HG02981 (cell line): ENCODE measurements at regions not wholly inside any gene's neighbourhood (a gene's known extent, or its start where the extent isn't known, plus 50 kb on each side); places are given as distances from the start of the nearest gene placed in this dataset.
"Not testable (repeated sequence)": the region's sequence is repeated elsewhere in the genome, so short reads cannot be mapped to it uniquely, and the experiment has no call there.

Source experiments
- ATAC-seq: cut with Tn5 transposase; IDR thresholded peaks from one replicate; pipeline ENCODE4 v1.9.1; 2021; ENCODE audit warnings: mild to moderate bottlenecking, moderate library complexity; ENCODE audit not compliant: unreplicated experiment

DNA sequence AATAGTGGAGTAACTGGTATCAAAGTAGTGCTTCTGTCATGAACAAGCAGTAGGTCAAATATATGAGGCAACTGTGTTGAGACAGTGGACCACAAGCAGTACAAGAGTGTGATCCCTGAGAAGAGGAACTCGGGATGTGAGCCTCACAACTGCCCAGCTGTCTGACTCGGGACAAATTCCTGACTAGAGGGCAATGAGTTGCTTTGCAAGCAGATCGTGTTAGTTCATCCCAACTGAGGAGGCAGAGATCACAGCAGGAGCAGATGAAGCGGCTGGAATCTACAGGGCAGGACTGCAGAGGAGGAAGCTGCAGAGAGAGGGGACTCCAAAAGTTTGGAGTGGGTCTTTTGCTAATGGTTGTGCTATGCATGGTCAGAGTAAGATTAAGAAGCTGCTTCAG is 741.1 kb downstream of the DIAPH3 start:
- ATAC-seq: no peak

- no peak for ATAC-seq
These were observed 739.9 kb downstream of the DIAPH3 start for GRCh38 chr13:59423708-59424340.

- no peak for ATAC-seq
These were observed 739.1 kb downstream of the DIAPH3 start for GRCh38 chr13:59424661-59425060.

DNA sequence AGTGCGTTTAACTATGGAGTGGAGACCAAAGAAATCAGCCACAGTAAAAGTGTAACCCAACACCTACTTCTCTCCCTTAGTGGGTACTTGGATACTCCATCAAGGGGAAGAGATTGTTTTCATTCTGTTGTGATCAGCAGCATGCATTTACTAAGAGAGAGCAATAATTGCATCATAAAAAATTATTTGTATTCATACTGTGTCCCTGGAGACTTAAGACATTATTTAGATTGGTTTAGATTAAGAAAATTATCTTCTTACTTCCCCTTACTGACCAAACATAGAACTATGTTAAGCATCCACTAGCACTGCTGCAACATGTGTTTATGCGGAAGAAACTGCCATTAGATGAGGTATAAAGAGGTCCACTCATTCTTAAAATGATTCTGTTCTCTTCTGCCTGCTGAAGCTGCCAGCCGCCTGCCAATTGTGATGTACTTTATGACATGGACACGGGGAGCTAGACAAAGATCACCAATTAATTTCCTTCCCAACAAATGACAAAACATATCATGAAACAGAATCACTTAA is 738.5 kb downstream of the DIAPH3 start:
- ATAC-seq: no peak

GRCh38 chr13:59435024-59435423 is 728.7 kb downstream of the DIAPH3 start:
- ATAC-seq: no peak

- peak; percentile 56 for ATAC-seq
These were observed 726.0 kb downstream of the DIAPH3 start for GRCh38 chr13:59437544-59438301.

DNA sequence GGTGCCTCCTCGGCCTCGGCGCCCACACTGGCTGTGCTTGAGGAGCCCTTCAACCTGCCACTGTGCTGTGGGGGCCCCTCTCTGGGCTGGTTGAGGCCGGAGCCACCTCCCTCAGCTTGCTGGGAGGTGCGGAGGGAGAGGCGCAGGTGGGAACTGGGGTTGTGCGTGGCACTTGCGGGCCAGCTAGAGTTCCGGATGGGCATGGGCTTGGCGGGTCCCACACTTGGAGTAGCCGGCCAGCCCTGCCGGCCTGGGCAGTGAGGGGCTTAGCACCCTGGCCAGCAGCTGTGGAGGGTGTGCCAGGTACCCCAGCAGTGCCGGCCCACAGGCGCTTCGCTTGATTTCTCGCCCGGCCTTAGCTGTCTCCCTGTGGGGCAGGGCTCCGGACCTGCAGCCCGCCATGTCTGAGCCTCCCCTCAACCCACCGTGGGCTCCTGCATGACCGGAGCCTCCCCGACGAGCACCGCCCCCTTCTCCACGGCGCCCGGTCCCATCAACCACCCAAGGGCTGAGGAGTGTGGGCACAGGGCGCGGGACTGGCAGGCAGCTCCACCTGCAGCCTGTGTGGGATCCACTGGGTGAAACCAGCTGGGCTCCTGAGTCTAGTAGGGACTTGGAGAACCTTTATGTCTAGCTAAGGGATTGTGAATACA is 723.8 kb downstream of the DIAPH3 start:
- ATAC-seq: no peak

DNA sequence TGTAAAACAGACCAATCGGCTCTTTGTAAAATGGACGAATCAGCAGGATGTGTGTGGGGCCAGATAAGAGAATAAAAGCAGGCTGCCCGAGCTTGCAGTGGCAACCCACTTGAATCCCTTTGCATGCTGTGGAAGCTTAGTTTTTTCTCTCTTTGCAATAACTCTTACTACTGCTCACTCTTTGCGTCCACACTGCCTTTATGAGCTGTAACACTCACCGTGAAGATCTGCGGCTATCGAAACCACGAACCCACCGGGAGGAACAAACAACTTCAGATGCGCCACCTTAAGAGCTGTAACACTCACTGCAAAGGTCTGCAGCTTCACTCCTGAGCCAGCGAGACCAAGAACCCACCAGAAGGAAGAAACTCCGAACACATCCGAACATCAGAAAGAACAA is 722.7 kb downstream of the DIAPH3 start:
- ATAC-seq: not testable (repeated sequence)

- no peak for ATAC-seq
These were observed 722.0 kb downstream of the DIAPH3 start for GRCh38 chr13:59441596-59442280.

DNA sequence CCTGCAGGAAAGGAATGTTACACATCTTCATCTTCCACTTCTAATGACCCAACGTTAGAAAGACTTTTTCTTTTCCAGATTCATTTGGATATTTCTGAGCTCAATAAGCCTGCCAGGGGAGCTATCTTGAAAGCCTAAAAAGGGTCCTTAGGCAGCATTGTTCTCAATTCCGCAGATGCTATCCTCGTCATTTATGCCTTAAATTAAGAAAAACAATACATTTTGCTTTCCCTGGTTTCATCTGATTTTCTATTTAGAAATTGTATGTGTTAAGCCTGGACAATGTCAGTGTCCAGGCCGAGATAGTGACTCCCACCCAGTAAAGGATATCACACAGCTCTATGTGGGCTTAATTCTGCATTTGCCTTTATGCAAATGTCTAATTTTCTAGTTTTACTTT is 721.3 kb downstream of the DIAPH3 start:
- ATAC-seq: no peak

- ATAC-seq: no peak
These were observed 720.7 kb downstream of the DIAPH3 start for GRCh38 chr13:59442944-59443486.

GRCh38 chr13:59444210-59444857 is 719.4 kb downstream of the DIAPH3 start:
- no peak for ATAC-seq

DNA sequence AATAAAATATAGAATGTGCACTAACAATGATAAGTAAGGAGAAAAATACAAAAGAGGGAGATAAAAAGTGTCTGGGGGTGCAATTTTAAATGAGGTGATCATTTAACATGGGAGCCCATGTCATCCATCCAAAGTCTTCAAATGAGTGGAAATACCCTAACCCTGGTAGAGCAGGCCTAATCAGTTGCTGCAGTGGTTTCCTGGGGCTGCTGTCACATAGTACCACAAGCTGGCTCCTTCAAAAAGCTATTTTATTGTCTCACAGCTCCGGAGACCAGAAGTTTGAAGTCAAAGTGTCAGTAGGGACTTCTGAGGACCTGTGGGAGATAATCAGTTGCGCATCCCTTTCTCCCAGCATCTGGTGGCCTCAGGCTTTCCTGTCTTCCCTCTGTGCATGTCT is 717.9 kb downstream of the DIAPH3 start:
- ATAC-seq: no peak

DNA sequence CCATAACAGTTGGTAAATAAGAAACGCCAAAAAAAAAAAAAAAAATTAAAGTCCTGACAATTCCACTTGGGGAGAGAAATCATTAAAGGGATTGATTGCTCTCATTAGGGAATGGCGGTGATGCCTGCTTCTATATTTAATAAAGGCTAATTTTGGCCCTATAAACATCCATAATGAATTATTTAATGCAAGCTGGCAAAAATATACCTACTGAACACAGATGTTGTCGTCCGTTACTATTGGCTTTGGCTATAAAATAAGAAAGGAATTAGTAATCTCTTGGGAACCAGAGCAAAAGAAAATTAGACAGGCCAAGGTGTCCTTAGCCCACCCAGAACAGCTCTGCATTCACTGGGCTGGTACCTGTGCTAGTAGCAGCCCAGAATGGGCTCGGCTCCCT is 717.3 kb downstream of the DIAPH3 start:
- no peak for ATAC-seq

- ATAC-seq: no peak
These were observed 716.7 kb downstream of the DIAPH3 start for GRCh38 chr13:59447031-59447430.

- ATAC-seq: no peak
These were observed 715.7 kb downstream of the DIAPH3 start for GRCh38 chr13:59447846-59448620.

GRCh38 chr13:59449750-59450149 is 714.0 kb downstream of the DIAPH3 start:
- no peak for ATAC-seq

GRCh38 chr13:59450229-59450628 is 713.5 kb downstream of the DIAPH3 start:
- no peak for ATAC-seq

- no peak for ATAC-seq
These were observed 712.5 kb downstream of the DIAPH3 start for GRCh38 chr13:59451236-59451635.
